NCI-H446 (cell line): ENCODE measurements at regions not wholly inside any gene's neighbourhood (a gene's known extent, or its start where the extent isn't known, plus 50 kb on each side); places are given as distances from the start of the nearest gene placed in this dataset.

Experiments used
- DNase-seq, 2 experiments: peaks; one replicate each; lab custom pipeline; 2025; lab: John Stamatoyannopoulos, UW

DNA sequence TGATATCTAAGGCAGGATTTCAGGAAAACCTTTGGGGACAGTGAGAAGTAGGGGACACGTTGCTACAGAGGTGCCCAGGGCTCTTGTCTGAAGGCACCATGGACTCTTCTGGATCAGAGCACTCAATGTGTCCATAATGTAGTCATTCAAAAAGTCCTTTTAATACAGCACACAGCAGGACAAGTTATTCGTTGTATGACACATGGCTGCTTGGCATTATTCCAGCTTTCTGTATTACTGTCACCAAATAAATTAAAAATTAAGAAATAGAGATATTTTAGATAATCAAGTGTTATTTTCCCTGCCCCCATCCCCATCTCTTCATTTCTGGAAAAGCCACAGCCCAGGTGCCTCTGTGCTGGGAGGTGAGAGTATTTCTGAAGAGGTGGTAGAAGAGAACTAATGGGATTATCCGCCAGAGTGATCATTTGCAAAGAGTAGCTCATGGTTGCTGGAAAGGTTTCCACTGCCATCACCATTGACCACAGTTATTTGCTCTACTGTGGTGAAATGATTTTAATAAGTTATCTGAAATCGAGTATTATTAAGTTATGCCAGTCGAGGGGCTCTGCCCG lies 83.0 kb downstream of the CXCL12 start:
- DNase-seq: peak; percentile 24 to 51

DNA sequence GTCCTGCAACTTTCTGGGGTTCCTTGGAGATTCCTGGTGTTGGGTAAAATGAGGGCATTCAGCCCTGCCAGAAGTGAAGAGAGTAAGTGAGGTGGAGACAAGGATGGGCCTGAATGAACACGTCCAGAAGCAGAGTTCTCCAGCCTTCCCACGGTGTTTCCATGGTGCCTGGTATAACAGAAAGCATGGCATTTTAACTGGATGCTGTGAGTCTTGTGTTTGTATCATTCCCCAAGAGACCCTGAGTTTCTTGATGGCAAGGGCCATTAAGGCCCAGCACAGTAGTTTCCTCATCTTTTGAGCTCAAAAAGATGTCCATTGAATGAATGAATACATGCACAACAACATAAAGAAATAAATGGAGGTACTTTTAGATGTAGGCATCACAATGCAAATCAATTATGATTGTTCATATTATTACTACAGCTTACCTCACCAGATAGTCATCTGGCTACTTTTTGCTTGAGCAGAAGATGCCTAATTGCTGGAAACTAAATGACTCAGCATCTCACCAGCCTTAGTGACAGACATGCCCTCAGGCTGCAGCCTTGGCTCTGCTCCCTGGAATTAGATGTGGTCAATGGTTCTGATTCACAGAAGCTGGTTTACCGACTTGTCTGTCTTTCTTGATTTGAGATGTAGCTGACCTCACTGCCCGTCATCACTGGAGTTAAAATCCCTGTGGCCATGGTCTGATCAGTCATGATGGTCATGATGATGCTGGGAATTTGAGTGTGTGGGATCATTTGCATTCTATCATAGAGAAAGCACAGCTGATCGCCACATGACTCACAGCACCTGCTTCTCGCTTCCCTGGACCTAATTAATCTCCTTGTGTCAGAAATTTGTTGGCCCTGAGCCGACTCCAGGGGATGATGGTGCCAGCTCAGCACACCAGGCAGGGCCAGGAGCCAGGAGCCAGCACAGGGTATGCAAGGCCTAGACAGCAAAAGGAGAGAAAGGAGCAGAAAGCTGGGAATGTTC lies 83.9 kb downstream of the CXCL12 start:
- peak; percentile 84 to 91 for DNase-seq

DNA sequence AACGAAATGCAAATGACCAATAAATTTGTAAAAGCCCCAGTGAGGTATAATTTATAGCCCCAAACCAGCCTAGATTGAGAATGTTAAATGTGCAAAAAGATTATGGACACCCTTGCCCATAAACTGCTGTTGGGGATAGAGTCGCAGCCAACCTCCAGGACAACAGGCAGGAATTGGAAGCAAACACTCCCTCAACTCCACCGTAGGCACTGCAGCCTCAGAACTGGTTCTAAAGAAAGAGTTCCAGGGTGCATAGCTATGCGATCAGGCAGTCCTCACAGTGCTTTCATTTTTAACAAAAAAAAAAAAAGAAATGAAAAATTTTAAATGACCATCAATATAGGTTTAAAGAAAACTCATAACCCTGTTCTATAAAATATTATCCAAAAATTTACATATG lies 86.2 kb downstream of the CXCL12 start:
- no peak for DNase-seq

DNA sequence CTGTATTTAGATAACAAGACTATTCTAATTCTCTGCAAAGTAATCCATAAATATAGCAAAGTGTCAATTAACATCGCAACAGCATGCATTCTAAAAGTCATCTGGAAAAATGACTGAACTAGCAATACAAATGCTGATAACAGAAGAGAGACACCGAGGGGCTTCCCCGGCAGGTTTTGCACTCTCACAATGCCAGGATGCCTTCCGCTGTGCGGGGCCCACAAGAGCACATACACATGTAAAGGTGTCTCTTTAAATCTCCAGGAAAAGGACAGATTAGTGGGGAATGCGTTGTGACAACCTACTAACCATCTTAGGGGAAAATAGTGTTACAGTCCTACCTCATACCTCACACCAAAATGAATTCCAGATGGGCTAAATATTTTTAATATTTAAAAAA lies 86.9 kb downstream of the CXCL12 start:
- DNase-seq: no peak

DNA sequence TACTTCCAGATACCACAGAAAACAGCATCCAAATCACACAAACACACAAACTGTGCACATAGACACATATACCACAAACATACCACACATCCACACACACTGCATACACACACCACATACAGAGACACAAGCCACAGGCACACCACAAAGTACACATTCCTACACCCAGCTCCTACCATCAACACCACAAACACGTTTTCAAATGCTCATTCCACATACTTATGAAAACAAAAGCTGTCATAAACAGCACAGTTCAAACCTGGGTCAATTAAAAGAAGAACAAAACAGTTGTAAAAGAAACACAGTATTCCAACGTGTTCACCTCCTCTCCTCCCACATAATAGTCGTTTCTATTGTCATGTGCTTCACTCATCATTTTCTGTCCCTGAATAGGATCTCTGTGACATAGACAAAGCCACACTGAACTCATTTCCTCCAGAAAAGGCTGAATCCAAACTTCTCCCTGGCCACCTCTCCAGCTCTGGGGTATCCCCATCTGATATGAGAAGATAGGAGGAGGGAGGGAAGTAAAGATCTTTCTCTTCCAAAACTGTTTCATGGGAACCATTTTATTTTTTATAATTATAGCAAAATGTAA lies 89.2 kb downstream of the CXCL12 start:
- DNase-seq: no peak

DNA sequence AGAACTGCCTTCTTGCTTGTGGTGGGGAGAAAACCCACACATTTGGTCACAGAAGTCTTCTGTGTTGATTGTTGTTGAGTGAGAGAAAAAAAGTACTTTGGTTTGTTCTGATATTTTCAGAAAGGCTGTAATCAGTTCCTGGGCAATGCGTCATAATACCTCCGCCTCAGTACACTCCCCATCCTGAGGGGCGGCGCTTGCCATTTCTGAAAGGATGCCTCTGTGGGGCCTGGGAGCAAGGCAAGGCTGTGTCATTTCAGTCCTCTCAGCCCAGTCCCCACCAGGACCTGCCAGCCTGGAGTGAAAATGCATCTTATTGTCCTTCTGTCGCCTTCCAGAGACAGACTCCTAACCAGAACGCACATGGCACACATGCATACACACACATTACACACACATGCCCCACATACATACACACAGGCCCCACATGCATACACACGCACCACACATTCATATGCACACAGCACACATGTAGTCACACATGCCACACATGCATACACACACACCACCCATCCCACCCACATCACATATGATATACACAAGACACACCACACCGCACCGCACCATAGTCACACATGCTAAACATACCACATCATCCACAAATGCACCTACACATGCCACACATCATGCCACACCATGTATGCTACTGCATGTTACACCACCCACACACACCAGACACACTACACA lies 90.0 kb downstream of the CXCL12 start:
- DNase-seq: no peak

DNA sequence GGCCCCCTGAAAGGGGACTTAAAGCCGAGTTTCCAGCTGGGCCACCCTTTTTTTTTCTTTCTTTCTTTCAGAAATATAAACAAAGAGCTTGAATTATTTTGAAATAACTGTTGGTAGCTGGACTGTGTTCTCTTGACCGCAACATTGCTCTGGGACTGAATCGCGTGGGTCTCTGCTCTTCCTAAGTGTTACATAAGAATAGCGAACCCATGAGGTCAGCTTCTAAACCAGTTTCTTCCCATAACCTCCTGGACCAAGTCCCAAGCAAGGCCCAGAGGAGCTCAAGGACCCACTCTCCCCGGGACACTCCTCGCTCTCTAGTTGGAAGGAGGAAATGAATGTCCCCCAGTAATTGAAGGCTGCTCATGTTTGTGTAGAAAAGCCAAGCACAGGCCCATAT lies 91.1 kb downstream of the CXCL12 start:
- DNase-seq: no peak

DNA sequence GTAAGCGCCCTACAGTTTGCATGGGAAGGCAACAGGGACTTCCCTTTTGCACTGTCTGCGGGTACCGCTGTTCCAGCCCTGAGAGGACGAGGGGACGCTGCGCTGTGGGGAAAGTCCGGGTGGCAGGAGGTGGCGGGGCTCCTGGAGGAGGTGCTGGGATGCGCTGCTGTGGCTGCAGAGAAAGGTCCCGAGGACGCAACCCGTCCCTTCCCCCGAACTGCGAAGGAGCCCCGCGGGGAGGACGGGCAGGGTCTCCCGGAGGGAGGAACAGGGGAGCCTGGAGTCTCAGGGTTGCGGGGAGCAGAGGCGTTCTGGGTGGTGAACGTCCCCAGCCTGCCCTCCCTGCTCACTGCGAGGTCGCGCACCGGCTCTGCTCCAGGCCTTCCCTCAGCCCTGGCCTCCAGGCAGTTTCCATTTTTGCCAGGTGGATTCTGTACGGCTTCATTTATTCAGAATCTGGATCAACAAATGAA lies 91.6 kb downstream of the CXCL12 start:
- no peak for DNase-seq

DNA sequence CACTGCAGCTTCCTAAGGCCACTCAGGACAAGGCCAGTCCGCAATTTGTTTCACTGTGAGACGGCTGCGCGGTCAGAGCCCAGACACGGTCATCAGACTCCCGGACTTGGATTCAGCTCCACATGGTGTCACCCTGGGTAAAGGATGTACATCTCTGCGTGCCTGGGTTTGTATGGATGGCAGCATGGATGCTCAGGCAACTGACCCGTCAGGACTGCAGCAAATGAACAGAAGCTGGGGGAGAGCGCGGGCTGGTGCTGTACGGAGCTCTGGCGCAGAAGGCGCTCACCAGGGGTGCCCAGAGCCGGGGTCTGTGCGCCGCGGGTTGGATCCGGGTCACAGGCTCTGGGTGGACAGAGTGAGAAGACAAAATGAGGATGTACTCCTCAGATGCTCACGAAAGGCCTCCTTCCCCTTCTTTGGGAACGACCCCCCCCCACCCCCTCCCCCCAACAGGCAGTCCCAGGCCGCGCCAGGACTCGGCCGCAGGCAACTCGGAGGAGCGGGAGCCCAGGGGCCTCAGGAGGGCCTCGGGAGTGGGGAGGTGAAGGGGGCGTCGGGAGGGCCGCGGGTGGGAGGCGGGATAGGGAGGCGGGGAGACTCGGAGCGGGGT lies 92.4 kb downstream of the CXCL12 start:
- DNase-seq: no peak

DNA sequence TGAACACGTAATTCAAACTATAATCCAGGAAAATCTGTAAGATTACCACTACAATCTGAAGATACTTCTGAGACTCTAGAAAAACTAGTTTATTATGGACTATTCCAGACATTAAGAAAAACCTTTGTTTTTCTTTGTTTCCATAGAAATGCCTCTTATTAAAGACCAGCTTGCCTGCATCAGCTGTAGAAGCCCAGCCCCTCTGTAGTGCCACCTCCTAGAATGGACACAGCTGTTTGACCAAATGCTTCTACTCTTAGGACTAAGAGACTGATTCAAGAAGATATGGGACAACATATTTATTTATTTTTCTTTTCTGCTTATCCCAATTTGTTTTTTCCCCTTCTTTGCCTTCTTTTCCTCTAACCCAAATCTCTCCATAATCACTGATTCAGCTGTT lies 93.8 kb downstream of the CXCL12 start:
- DNase-seq: no peak

DNA sequence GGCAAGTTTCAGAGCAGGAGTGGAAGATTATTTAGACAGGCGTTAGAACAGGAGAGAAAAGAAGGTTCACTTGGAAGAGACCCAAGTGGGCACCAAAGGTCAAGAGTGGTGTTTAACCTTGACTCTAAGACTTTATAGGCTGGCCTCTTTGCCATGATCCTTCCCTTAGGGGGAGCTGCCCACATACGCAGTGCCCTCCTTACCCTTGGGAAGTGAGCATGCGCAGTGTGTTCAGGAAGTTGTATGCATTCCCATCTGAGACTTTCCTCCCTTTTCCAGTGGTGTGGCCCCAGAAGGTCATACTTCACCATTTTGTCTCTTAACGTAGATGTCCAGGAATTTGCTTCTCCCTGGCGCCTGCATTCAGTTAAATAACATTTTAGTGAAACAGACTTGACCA lies 95.8 kb downstream of the CXCL12 start:
- no peak for DNase-seq

DNA sequence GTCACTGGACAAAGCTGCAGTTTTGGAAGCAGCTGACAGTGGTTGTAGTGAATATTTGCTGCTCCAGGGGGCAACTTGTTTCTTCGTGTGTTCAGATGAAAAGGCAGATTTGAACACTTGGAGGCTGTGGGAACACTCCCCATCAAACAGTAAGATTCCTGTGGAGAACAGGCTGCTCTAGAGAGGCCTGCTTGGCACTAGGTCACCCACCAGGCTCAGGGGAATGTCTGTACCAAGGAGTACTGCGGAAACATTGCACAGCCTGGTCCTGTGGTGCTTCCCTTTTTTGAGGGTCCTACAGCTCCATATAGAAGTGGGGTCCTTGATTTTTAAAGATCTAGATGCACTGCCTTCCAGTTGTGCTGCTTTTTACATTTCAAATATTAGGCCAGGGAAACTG lies 97.5 kb downstream of the CXCL12 start:
- DNase-seq: no peak

DNA sequence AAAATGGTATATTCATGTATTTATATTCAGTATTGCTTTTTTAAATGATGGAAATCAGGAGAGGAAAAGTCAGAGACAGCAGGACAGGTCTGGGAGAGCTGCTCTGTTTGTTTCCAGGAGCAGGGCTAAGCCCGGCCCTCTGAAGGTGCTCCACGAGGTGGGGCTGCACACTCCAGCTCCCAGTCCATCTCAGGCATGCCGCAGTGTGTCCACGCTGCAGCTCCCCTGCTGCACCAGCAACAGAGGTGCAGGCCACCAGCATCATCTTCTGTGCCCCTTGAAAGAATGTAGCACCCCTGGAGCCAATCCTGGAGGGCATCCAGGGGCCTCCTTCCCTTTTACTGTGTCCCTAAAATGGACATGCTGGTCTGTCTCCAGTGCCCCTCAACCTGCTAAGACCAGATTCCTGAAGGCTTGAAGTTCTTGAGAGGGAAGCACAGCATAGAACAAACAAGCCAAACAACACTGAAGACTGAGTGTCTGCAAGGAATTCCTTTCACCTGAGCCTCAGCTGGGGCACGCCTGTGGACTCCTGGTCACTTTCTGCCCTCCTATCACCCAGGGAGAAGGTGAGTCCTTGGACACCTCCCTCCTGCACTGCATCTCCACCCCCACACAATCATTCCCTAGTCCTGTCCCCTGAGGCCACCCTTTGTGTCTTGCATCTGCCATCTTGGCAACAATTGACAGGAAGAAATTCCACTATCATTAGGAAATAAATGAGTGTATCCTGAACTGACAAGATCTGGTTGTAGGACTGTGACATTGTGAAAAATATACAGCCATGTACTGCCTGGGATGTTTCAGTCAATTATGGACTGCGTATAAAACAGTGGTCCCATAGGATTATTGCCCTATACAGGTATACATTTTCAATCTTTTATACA lies 100.5 kb downstream of the CXCL12 start:
- DNase-seq: peak in 1 of 2 experiments; percentile 13

DNA sequence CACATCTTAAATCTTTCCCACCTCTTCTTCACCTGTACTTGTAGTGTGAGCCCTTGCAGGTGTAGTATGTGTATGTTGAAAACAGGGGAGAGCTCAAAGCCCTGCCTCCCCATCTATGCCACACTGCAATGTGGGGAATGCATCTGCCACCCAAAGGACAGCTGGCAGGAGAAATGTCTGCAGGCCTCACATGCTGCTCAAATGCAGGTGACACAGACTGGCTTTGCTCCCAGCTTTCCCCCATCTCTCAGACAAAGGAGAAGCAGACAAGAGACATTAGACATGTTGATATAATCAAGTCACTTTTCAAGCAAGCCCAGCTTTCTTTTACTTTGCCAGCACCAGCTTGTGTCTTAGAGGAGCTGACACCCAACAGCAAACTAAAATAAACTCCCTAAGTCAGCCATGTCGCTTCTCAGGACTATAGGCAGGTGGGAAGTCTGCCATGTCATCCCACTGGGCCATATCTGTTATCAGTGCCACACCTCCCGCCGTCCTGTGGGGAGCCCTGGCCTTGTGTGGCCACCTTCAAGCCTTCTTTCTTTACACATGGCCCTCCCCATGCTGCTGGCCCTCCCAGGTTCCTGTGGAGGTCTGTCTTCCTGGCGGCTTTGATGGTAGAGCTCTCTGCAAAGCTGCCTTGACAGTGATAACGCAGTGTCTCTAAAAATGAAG lies 102.1 kb downstream of the CXCL12 start:
- DNase-seq: no peak

DNA sequence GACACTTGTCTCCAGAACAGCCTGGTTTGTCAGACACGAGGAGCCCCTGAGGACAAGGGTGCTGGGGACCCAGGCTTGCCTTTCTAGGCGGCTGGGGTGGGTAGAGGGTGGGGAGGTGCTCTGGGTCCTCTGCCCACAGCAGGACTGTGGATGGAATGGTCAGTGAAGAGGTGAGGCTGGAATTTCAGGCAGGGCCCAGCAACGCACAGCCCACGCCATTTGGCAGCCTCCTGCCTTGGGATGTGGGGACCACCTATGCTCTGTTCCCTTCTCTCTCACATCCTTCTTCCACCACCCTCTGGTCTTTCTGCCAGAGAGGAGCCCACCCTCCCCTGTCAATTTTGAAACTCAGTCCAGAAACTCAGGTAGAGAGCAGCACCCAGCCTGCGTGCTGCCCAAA lies 103.2 kb downstream of the CXCL12 start:
- DNase-seq: no peak

DNA sequence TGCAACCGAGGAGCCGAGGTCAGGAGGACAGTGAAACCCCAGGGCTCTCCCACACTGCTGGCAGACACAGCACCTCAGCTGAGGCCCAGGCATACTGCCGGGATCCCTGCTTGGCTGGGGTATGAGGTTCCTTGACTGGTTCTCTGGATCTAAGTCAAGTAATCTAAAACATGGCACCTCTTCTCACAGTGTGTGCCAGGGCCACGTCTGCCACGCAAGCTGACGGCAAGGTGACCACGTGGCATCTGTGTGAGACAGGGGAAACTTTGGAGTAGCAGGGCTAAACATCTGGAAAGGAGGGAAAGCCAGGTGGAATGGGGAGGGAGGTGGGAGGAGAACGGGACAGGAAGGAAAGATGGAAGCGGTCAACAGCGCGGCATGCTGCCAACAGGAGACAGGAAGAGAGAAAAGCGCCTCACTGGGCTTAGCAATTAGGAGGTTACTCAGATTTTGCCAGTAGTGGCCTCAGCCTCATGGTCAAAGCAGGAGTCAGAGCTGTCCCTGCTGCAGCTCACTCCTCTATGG lies 103.7 kb downstream of the CXCL12 start:
- DNase-seq: peak in 1 of 2 experiments; percentile 35

DNA sequence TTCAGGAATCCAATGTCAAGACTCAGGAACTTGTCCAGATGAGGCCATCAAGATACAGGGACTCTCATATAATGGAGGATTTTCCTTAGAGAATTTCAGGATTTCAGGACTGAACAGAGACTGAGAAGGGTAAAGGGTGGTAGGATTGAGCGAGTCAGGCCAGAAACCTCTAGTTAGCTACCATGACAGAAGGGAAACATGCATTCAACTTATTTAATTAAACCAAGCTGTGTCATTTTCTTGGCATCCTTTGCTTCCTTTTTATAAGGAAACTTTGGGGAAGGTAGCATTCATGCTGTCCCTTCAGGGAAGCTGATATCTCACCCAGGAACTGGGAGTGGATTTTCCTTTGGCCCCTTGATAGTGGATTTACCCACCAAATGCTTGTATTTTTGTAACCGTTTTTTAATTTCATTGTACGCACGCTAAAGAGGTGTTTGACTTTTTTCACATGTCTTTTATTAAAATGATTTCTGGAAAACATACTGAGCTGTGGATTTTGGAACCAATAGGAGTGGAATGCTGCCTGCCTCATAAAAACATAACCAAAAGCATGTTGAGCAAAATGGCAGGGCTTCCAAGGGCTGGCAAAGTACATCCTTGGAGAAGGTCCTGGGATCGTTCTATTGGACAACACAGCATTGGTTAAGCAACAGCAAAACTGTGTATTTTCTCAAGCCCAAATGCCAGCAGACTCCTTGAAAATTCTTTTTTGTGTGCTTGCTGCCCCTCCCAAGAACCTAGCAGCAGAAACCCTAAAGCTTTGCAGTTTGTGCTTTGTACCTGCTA lies 104.5 kb downstream of the CXCL12 start:
- no peak for DNase-seq

DNA sequence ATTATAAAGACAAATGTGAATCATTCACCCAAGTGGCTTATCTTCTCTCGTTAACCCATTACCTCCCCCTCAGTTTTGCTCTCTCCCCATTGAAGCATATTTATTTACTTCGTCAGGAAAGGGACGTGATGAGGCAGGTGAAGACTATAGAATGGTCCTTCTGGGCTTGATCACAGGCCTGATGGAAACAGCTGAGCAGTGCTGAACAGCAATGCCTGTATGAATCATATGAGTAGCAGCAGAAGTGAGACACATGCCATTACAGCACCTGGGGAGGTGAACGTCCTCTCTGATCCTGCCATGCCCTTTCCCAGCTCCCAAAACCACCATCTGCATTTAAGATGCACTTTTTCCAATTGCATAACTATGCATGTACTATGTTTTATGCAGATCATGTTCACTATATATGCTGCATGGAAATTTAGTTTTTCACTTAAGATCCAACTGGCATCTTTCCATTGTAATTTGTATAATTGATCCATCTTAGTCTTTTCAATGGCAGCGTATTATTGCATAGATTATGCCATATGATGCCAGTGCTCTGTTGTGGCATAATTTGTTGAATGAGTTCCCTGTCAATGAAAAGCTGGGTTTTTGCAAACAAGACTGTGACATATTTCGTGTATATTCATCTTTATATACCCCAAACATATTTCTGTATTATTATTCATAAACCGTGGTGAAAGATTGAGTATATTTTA lies 105.3 kb downstream of the CXCL12 start:
- no peak for DNase-seq
